Thyroid gland (tissue), 4 donors: ENCODE measurements at regions not wholly inside any gene's neighbourhood (a gene's known extent, or its start where the extent isn't known, plus 50 kb on each side); places are given as distances from the start of the nearest gene placed in this dataset.
"Not testable (repeated sequence)": the region's sequence is repeated elsewhere in the genome, so short reads cannot be mapped to it uniquely, and the experiment has no call there.

Source experiments
- DNase-seq, 2 donors: peaks; one replicate each; pipeline ENCODE4 v3.0.0-alpha.2; 2019
- H3K27ac ChIP-seq, 3 donors: fragments of 200-600 bp; sonication (generic); 1 replicate in 2 of 3; 2 replicates in 1 of 3; pipeline ENCODE4 v1.5.1; 2016 to 2019; ENCODE audit warnings: mild to moderate bottlenecking in 1 of 3, moderate library complexity in 1 of 3
- H3K27me3 ChIP-seq: fragments of 200-600 bp; sonication (generic); one replicate; pipeline ENCODE4 v1.5.1; 2019
- H3K36me3 ChIP-seq, 2 donors: fragments of 200-600 bp; sonication (generic); one replicate each; pipeline ENCODE4 v1.5.1; 2016 to 2019
- H3K4me1 ChIP-seq, 2 donors: fragments of 200-600 bp; sonication (generic); one replicate each; pipeline ENCODE4 v1.5.1; 2017 to 2019
- H3K4me3 ChIP-seq, 3 donors: fragments of 200-600 bp; sonication (generic); replicated peaks in 1 of 3; 1 replicate in 2 of 3; 2 replicates in 1 of 3; pipeline ENCODE4 v1.5.1; 2016; ENCODE audit warnings: mild to moderate bottlenecking in 1 of 3
- H3K9me3 ChIP-seq: fragments of 200-600 bp; sonication (generic); one replicate; pipeline ENCODE4 v1.5.1; 2017
- POLR2A ChIP-seq, 2 donors: fragments of 450-650 bp; IDR thresholded peaks; one replicate each; pipeline ENCODE4 v1.6.1; 2017; ENCODE audit warnings: antibody characterized with exemption in 2 of 2, mild to moderate bottlenecking in 2 of 2, moderate library complexity in 1 of 2
- WGBS, 2 donors: methylation state at CpG; one replicate each; pipeline ENCODE4 v1.1.5; 2017; 5-methylcytosine and 5-hydroxymethylcytosine counted together
- intact Hi-C: fragments of 100-400 bp; cut with DNase I; formaldehyde crosslinking; loops from one replicate; pipeline ENCODE4 v1.15.1; 2023
- TF ChIP-seq, protein P1 (sequence below), 6 experiments: fragments of 200-600 bp in 3 of 6; fragments of 450-650 bp in 3 of 6; sonication (generic) in 3 of 6; IDR thresholded peaks; one replicate each; pipeline ENCODE4 v1.5.1; 2016 to 2019; ENCODE audit warnings: antibody characterized with exemption in 6 of 6, mild to moderate bottlenecking in 2 of 6, inconsistent platforms in 1 of 6, moderate library complexity in 1 of 6

DNA sequence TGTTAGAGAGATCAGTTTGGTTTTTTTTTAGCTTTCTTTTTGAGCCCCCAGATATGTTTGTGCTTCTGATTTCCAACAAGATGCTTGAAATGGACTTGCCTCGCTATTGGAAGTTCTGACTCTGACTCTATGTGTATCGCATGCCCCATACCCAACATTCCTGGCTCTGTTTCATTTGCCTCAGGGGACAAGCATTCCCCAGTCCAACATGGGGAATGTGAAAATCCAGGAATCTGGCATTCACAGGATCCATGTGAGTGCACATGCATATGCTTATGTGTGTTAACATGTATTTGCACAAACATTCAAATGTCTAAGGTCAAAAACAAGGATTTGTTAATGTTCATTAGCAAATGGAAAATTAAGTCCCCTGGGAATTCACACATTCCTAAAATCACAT lies 233.9 kb downstream of the TLR4 start:
- H3K27ac ChIP-seq: no peak overlapping the region
- TF ChIP-seq, protein P1, sequence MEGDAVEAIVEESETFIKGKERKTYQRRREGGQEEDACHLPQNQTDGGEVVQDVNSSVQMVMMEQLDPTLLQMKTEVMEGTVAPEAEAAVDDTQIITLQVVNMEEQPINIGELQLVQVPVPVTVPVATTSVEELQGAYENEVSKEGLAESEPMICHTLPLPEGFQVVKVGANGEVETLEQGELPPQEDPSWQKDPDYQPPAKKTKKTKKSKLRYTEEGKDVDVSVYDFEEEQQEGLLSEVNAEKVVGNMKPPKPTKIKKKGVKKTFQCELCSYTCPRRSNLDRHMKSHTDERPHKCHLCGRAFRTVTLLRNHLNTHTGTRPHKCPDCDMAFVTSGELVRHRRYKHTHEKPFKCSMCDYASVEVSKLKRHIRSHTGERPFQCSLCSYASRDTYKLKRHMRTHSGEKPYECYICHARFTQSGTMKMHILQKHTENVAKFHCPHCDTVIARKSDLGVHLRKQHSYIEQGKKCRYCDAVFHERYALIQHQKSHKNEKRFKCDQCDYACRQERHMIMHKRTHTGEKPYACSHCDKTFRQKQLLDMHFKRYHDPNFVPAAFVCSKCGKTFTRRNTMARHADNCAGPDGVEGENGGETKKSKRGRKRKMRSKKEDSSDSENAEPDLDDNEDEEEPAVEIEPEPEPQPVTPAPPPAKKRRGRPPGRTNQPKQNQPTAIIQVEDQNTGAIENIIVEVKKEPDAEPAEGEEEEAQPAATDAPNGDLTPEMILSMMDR (IDR thresholded peaks at IDR 0.05): no peak
- no peak for TF ChIP-seq POLR2A (IDR thresholded peaks at IDR 0.05)
- H3K4me3 ChIP-seq: no peak overlapping the region
- H3K27me3 ChIP-seq: no peaks in the 10 kb centered on the region
- DNase-seq: no peak
- 84 to 85% methylated on average over 2 of the region's 2 CpGs for WGBS, 2 donors
- intact Hi-C loops: no loop called here
- no peaks in the 10 kb centered on the region for H3K36me3 ChIP-seq
- H3K9me3 ChIP-seq: no peaks in the 10 kb centered on the region
- no peaks in the 10 kb centered on the region for H3K4me1 ChIP-seq

GRCh38 chr9:117938896-117939295 lies 234.7 kb downstream of the TLR4 start:
- no peak overlapping the region for H3K4me3 ChIP-seq
- no peak overlapping the region for H3K27ac ChIP-seq
- H3K27me3 ChIP-seq: no peaks in the 10 kb centered on the region
- intact Hi-C loops: no loop called here
- DNase-seq: no peak
- no peaks in the 10 kb centered on the region for H3K9me3 ChIP-seq
- no peaks in the 10 kb centered on the region for H3K36me3 ChIP-seq
- TF ChIP-seq POLR2A (IDR thresholded peaks at IDR 0.05): no peak
- TF ChIP-seq, protein P1 (IDR thresholded peaks at IDR 0.05): no peak
- H3K4me1 ChIP-seq: no peaks in the 10 kb centered on the region
- WGBS, 2 donors: 86 to 88% methylated on average over 4 of the region's 4 CpGs

DNA sequence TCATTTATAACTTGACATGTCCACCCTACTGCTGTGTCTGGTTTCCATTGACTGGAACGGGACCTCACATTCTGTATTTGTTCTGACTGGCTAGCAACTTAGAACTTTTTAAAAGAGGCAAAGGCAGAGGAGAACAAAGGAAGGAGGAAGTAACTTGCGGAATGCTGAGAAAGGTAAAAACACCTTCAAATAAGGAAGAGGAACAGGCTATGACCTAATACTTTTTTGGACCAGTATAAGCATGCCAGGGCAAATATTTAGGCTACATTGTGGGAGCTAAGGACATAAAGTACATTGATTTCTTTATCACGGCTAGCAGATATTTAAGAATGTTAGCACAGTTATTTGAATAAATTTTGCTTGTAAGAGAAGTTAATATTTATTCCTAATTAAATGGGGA lies 240.5 kb downstream of the TLR4 start:
- 70 to 78% methylated on average over 3 of the region's 3 CpGs for WGBS, 2 donors
- H3K9me3 ChIP-seq, H3K4me3 ChIP-seq, H3K27me3 ChIP-seq, intact Hi-C loops, H3K36me3 ChIP-seq, H3K27ac ChIP-seq, DNase-seq, H3K4me1 ChIP-seq: not testable (repeated sequence)

DNA sequence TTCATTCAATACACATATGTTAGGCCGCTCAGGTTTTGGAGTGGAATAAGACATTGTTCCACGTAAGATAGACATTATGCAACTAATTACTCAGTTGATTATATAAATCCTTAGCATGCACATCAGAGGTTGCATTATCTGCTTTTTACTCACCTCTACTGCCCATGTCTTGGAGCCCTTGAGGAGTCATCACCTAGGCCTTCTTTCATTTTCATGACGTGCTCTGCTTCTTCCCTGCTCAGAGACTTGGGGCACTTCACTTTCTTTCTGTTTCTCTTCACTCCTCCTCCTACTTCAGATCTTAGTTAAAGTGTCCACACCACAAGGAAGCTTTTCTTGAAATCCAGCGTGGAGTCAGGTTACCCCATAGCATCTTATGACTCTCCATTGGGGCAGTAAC lies 241.1 kb downstream of the TLR4 start:
- Histone ChIP-seq H3K4me1 (no peaks in the 10 kb centered on the region), H3K4me3 (no peak overlapping the region), H3K27me3 (no peaks in the 10 kb centered on the region), H3K27ac (no peak overlapping the region), H3K36me3 (no peaks in the 10 kb centered on the region), H3K9me3 (no peaks in the 10 kb centered on the region)
- no peak for DNase-seq
- TF ChIP-seq, protein P1 (IDR thresholded peaks at IDR 0.05): no peak
- TF ChIP-seq POLR2A (IDR thresholded peaks at IDR 0.05): no peak
- WGBS, 2 donors: 38 to 47% methylated on average over 4 of the region's 4 CpGs
- intact Hi-C loops: no loop called here

GRCh38 chr9:117951127-117951526 lies 246.9 kb downstream of the TLR4 start:
- H3K27ac ChIP-seq: no peak overlapping the region
- 83 to 85% methylated on average over 7 of the region's 7 CpGs for WGBS, 2 donors
- H3K4me1 ChIP-seq: no peaks in the 10 kb centered on the region
- H3K36me3 ChIP-seq: no peaks in the 10 kb centered on the region
- no peak for DNase-seq
- no peaks in the 10 kb centered on the region for H3K27me3 ChIP-seq
- no peak overlapping the region for H3K4me3 ChIP-seq
- no peaks in the 10 kb centered on the region for H3K9me3 ChIP-seq
- TF ChIP-seq, protein P1 (IDR thresholded peaks at IDR 0.05): no peak
- TF ChIP-seq POLR2A (IDR thresholded peaks at IDR 0.05): no peak
- intact Hi-C loops: no loop called here

DNA sequence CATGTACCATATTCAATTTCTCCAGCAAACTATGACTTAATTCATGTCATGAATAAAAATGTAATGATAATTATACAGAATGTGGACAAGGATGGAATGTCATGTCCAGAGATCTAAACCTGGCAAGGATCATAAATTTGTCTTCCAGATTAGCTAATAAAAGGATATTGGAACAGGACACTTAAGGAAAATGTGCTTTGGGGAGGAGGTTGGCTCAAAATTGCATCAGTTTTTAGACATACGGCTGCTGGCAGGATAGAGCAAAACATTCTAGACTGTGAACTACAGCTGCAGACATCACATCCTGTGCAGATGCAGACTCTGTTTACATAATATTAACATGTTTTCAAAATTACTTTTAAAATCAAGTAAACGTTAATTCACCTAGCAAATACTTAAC lies 248.4 kb downstream of the TLR4 start:
- TF ChIP-seq, protein P1 (IDR thresholded peaks at IDR 0.05): no peak
- no peak for TF ChIP-seq POLR2A (IDR thresholded peaks at IDR 0.05)
- Histone ChIP-seq H3K27me3 (no peaks in the 10 kb centered on the region), H3K27ac (no peak overlapping the region), H3K4me1 (no peaks in the 10 kb centered on the region), H3K9me3 (no peaks in the 10 kb centered on the region), H3K36me3 (no peaks in the 10 kb centered on the region), H3K4me3 (no peak overlapping the region)
- WGBS, 2 donors: 43 to 61% methylated on average over 2 of the region's 2 CpGs
- no peak for DNase-seq
- intact Hi-C loops: no loop called here
